ENCODE measurements at regions not wholly inside any gene's neighbourhood (a gene's known extent, or its start where the extent isn't known, plus 50 kb on each side); places are given as distances from the start of the nearest gene placed in this dataset.

GRCh38 chr20:48411919-48412522, 415.8 kb downstream of the PREX1 start:
- no peaks in the 10 kb centered on the region for H3K27me3 ChIP-seq (ENCODE audit: low read depth, low read length)
- H3K36me3 ChIP-seq (ENCODE audit: control insufficient read depth in 1 of 2, insufficient read depth in 2 of 2, low read length in 2 of 2) = no peaks in the 10 kb centered on the region
- H3K4me1 ChIP-seq (ENCODE audit: control insufficient read depth in 1 of 2, insufficient read depth in 2 of 2, low read length in 2 of 2) = peaks cover 0 to 8% of the 10 kb centered on the region in 2 donors
- no peak overlapping the region for H3K27ac ChIP-seq (ENCODE audit: low read length)
- H3K9me3 ChIP-seq (ENCODE audit: control insufficient read depth in 1 of 2, low read length in 2 of 2) = no peaks in the 10 kb centered on the region
- H3K4me3 ChIP-seq (ENCODE audit: low read depth in 1 of 2, low read length in 2 of 2) = no peak overlapping the region

- Histone ChIP-seq H3K36me3 (ENCODE audit: control insufficient read depth in 1 of 2, insufficient read depth in 2 of 2, low read length in 2 of 2) (no peaks in the 10 kb centered on the region), H3K9me3 (ENCODE audit: control insufficient read depth in 1 of 2, low read length in 2 of 2) (no peaks in the 10 kb centered on the region), H3K4me1 (ENCODE audit: control insufficient read depth in 1 of 2, insufficient read depth in 2 of 2, low read length in 2 of 2) (peaks cover 0 to 11% of the 10 kb centered on the region in 2 donors), H3K27ac (ENCODE audit: low read length) (no peak overlapping the region), H3K4me3 (ENCODE audit: low read depth in 1 of 2, low read length in 2 of 2) (no peak overlapping the region), H3K27me3 (ENCODE audit: low read depth, low read length) (no peaks in the 10 kb centered on the region)
Measured at GRCh38 chr20:48411245-48411644, 416.6 kb downstream of the PREX1 start.

GRCh38 chr20:48409055-48409615, 418.7 kb downstream of the PREX1 start:
- H3K27ac ChIP-seq (ENCODE audit: low read length) = no peak overlapping the region
- peaks cover 0 to 11% of the 10 kb centered on the region in 2 donors for H3K4me1 ChIP-seq (ENCODE audit: control insufficient read depth in 1 of 2, insufficient read depth in 2 of 2, low read length in 2 of 2)
- no peaks in the 10 kb centered on the region for H3K9me3 ChIP-seq (ENCODE audit: control insufficient read depth in 1 of 2, low read length in 2 of 2)
- H3K27me3 ChIP-seq (ENCODE audit: low read depth, low read length) = no peaks in the 10 kb centered on the region
- no peaks in the 10 kb centered on the region for H3K36me3 ChIP-seq (ENCODE audit: control insufficient read depth in 1 of 2, insufficient read depth in 2 of 2, low read length in 2 of 2)
- H3K4me3 ChIP-seq (ENCODE audit: low read depth in 1 of 2, low read length in 2 of 2) = no peak overlapping the region

DNA sequence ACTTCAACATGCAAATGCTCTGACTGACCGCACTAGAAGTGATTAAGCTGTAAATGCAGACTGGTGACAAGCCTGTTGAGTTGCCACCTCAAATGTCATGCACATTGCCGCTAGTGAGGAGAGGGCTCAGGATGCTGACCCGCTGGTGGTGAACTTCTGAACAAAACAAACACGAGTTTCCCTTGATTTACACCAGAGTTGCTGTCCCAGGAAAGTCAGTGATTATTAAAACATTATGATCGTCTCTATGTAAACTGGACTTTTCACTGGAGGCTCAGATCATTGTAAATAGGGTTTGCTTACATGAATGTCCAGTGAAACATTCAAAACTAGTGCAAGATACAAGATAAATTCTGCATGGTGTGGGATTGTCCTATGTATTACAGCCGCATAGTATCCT, 420.1 kb downstream of the PREX1 start:
- Histone ChIP-seq H3K27ac (ENCODE audit: low read length) (no peak overlapping the region), H3K9me3 (ENCODE audit: control insufficient read depth in 1 of 2, low read length in 2 of 2) (no peaks in the 10 kb centered on the region), H3K27me3 (ENCODE audit: low read depth, low read length) (no peaks in the 10 kb centered on the region), H3K36me3 (ENCODE audit: control insufficient read depth in 1 of 2, insufficient read depth in 2 of 2, low read length in 2 of 2) (no peaks in the 10 kb centered on the region), H3K4me3 (ENCODE audit: low read depth in 1 of 2, low read length in 2 of 2) (no peak overlapping the region), H3K4me1 (ENCODE audit: control insufficient read depth in 1 of 2, insufficient read depth in 2 of 2, low read length in 2 of 2) (peaks cover 0 to 11% of the 10 kb centered on the region in 2 donors)

- H3K27ac ChIP-seq (ENCODE audit: low read length) = no peak overlapping the region
- no peak overlapping the region for H3K4me3 ChIP-seq (ENCODE audit: low read depth in 1 of 2, low read length in 2 of 2)
- peaks cover 0 to 11% of the 10 kb centered on the region in 2 donors for H3K4me1 ChIP-seq (ENCODE audit: control insufficient read depth in 1 of 2, insufficient read depth in 2 of 2, low read length in 2 of 2)
- no peaks in the 10 kb centered on the region for H3K36me3 ChIP-seq (ENCODE audit: control insufficient read depth in 1 of 2, insufficient read depth in 2 of 2, low read length in 2 of 2)
- H3K27me3 ChIP-seq (ENCODE audit: low read depth, low read length) = no peaks in the 10 kb centered on the region
- no peaks in the 10 kb centered on the region for H3K9me3 ChIP-seq (ENCODE audit: control insufficient read depth in 1 of 2, low read length in 2 of 2)
Measured at GRCh38 chr20:48406912-48407340, 420.9 kb downstream of the PREX1 start.

DNA sequence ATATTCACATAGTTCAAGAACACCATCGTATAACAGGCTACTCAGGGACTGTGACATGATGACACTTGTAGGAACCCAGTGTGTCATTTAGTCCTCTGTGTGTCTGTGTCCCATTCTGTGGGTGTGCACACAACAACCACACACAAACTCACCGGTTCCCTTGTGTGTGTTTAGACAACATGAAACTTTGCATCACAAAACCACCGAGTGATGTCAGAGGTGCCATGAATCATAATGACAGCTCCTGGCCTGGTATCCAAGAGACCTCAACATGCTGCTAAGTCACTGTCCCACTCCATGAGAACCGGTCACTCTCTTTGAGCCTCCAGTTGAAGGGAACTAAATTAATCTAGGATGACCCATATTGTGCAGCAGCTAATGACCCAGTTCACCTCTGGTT, 421.3 kb downstream of the PREX1 start:
- Histone ChIP-seq H3K27me3 (ENCODE audit: low read depth, low read length) (no peaks in the 10 kb centered on the region), H3K4me3 (ENCODE audit: low read depth in 1 of 2, low read length in 2 of 2) (no peak overlapping the region), H3K36me3 (ENCODE audit: control insufficient read depth in 1 of 2, insufficient read depth in 2 of 2, low read length in 2 of 2) (no peaks in the 10 kb centered on the region), H3K9me3 (ENCODE audit: control insufficient read depth in 1 of 2, low read length in 2 of 2) (no peaks in the 10 kb centered on the region), H3K27ac (ENCODE audit: low read length) (no peak overlapping the region), H3K4me1 (ENCODE audit: control insufficient read depth in 1 of 2, insufficient read depth in 2 of 2, low read length in 2 of 2) (peaks cover 0 to 11% of the 10 kb centered on the region in 2 donors)

DNA sequence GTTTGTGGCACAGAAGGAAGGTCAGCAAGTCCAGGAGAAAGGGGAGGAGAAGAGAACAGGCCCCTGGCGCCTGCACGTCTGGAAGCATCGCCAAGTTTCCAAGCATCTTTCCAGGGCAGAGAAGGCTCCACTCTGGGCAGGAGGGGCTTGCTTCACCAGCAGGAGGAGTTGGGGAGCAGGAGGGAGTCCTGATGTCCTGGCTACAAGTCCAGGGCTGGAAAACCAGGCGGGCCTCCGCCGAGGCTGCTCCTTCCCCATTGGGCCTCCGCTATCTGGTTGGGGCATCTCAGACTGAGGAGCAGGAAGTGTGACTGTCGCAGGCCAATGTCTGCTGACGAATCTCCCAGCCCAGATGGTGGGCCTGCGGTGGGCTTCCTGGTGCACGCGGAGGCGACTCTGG, 421.9 kb downstream of the PREX1 start:
- no peaks in the 10 kb centered on the region for H3K9me3 ChIP-seq (ENCODE audit: control insufficient read depth in 1 of 2, low read length in 2 of 2)
- H3K36me3 ChIP-seq (ENCODE audit: control insufficient read depth in 1 of 2, insufficient read depth in 2 of 2, low read length in 2 of 2) = no peaks in the 10 kb centered on the region
- H3K27me3 ChIP-seq (ENCODE audit: low read depth, low read length) = no peaks in the 10 kb centered on the region
- H3K4me1 ChIP-seq (ENCODE audit: control insufficient read depth in 1 of 2, insufficient read depth in 2 of 2, low read length in 2 of 2) = peaks cover 0 to 11% of the 10 kb centered on the region in 2 donors
- H3K4me3 ChIP-seq (ENCODE audit: low read depth in 1 of 2, low read length in 2 of 2) = no peak overlapping the region
- H3K27ac ChIP-seq (ENCODE audit: low read length) = no peak overlapping the region

DNA sequence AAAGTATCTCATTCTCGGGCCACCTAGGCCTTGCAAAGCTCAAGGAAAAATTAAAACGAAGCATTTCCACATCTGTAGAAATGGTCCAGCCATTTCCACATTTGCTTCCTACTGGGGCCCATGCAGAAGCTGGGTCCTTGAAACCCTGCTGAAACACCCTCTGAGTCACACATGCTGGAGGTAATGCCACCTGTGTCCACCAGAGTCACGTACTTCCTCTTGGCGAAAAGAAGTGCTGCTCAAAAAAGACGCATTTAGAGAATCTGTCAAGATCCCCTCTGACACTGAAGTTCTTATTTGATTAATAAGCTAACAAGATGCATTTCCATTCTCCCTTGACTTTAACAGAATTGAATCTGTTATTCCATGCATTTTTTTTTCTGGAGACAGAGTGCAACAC, 423.2 kb downstream of the PREX1 start:
- no peaks in the 10 kb centered on the region for H3K27me3 ChIP-seq (ENCODE audit: low read depth, low read length)
- no peak overlapping the region for H3K27ac ChIP-seq (ENCODE audit: low read length)
- H3K9me3 ChIP-seq (ENCODE audit: control insufficient read depth in 1 of 2, low read length in 2 of 2) = no peaks in the 10 kb centered on the region
- H3K4me1 ChIP-seq (ENCODE audit: control insufficient read depth in 1 of 2, insufficient read depth in 2 of 2, low read length in 2 of 2) = peaks cover 0 to 11% of the 10 kb centered on the region in 2 donors
- H3K36me3 ChIP-seq (ENCODE audit: control insufficient read depth in 1 of 2, insufficient read depth in 2 of 2, low read length in 2 of 2) = no peaks in the 10 kb centered on the region
- H3K4me3 ChIP-seq (ENCODE audit: low read depth in 1 of 2, low read length in 2 of 2) = no peak overlapping the region

GRCh38 chr20:48403167-48403761, 424.5 kb downstream of the PREX1 start:
- no peaks in the 10 kb centered on the region for H3K36me3 ChIP-seq (ENCODE audit: control insufficient read depth in 1 of 2, insufficient read depth in 2 of 2, low read length in 2 of 2)
- H3K27ac ChIP-seq (ENCODE audit: low read length) = no peak overlapping the region
- peaks cover 0 to 13% of the 10 kb centered on the region in 2 donors for H3K4me1 ChIP-seq (ENCODE audit: control insufficient read depth in 1 of 2, insufficient read depth in 2 of 2, low read length in 2 of 2)
- H3K27me3 ChIP-seq (ENCODE audit: low read depth, low read length) = no peaks in the 10 kb centered on the region
- H3K9me3 ChIP-seq (ENCODE audit: control insufficient read depth in 1 of 2, low read length in 2 of 2) = no peaks in the 10 kb centered on the region
- no peak overlapping the region for H3K4me3 ChIP-seq (ENCODE audit: low read depth in 1 of 2, low read length in 2 of 2)

- no peak overlapping the region for H3K4me3 ChIP-seq (ENCODE audit: low read depth in 1 of 2, low read length in 2 of 2)
- H3K27ac ChIP-seq (ENCODE audit: low read length) = no peak overlapping the region
- H3K4me1 ChIP-seq (ENCODE audit: control insufficient read depth in 1 of 2, insufficient read depth in 2 of 2, low read length in 2 of 2) = peaks cover 0 to 17% of the 10 kb centered on the region in 2 donors
Measured at GRCh38 chr20:48401359-48401758, 426.4 kb downstream of the PREX1 start.

GRCh38 chr20:48400009-48400408, 427.8 kb downstream of the PREX1 start:
- no peaks in the 10 kb centered on the region for H3K9me3 ChIP-seq (ENCODE audit: control insufficient read depth in 1 of 2, low read length in 2 of 2)
- H3K4me3 ChIP-seq (ENCODE audit: low read depth in 1 of 2, low read length in 2 of 2) = no peak overlapping the region
- no peaks in the 10 kb centered on the region for H3K36me3 ChIP-seq (ENCODE audit: control insufficient read depth in 1 of 2, insufficient read depth in 2 of 2, low read length in 2 of 2)
- H3K4me1 ChIP-seq (ENCODE audit: control insufficient read depth in 1 of 2, insufficient read depth in 2 of 2, low read length in 2 of 2) = peaks cover 0 to 18% of the 10 kb centered on the region in 2 donors
- H3K27me3 ChIP-seq (ENCODE audit: low read depth, low read length) = no peaks in the 10 kb centered on the region
- H3K27ac ChIP-seq (ENCODE audit: low read length) = no peak overlapping the region

More at GRCh38 chr20:48401359-48401758, 426.4 kb downstream of the PREX1 start:
- no peaks in the 10 kb centered on the region for H3K36me3 ChIP-seq (ENCODE audit: control insufficient read depth in 1 of 2, insufficient read depth in 2 of 2, low read length in 2 of 2)
- no peaks in the 10 kb centered on the region for H3K27me3 ChIP-seq (ENCODE audit: low read depth, low read length)
- no peaks in the 10 kb centered on the region for H3K9me3 ChIP-seq (ENCODE audit: control insufficient read depth in 1 of 2, low read length in 2 of 2)

Measured in muscle layer of duodenum (tissue), 2 donors.